Left lobe of liver (tissue), 2 donors: ENCODE measurements at regions not wholly inside any gene's neighbourhood (a gene's known extent, or its start where the extent isn't known, plus 50 kb on each side); places are given as distances from the start of the nearest gene placed in this dataset.

Experiments used
- ATAC-seq: fragments of 200-7000 bp; cut with Tn5 transposase; one replicate; pipeline ENCODE4 v1.9.1; 2020; ENCODE audit warnings: mild to moderate bottlenecking, moderate library complexity
- DNase-seq: peaks from one replicate; pipeline ENCODE4 v3.0.0-alpha.2; 2020; ENCODE audit warnings: low spot score
- donor health status: DM: no; HTN: no; CAD: no; lungs with moderate emphysema.
- donor health status: DM: no; HTN: yes; CAD: no.

DNA sequence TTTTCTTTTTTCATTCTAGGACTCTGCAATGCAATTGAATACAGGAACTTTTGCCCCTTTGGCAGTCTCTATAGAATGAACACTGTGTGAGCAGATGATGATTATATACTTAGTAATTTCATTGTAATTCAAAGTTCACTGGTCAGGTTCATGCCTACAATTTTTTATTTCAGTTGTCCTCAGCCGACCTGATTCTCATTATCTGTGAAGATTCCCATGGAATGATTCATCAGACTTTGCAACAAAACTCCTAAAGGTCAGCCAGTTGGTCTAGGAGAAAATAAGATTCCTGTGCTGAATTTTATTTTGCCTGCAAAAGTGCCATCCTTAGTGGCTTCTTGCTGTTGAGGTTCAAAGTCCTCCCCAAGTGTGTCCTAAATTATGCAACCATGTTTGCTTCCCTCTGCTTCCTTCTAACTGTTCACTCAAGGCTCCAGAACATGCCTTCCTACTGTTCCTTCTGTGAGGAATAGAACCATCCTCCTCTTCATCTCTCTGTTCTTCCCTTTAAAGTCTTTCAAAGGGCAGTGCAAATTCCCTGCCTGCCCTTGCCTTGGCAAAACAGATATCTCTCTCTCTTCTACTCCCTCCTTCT is 194.2 kb upstream of the CNR1 start:
- peak; percentile 52 for ATAC-seq
- DNase-seq = no peak

DNA sequence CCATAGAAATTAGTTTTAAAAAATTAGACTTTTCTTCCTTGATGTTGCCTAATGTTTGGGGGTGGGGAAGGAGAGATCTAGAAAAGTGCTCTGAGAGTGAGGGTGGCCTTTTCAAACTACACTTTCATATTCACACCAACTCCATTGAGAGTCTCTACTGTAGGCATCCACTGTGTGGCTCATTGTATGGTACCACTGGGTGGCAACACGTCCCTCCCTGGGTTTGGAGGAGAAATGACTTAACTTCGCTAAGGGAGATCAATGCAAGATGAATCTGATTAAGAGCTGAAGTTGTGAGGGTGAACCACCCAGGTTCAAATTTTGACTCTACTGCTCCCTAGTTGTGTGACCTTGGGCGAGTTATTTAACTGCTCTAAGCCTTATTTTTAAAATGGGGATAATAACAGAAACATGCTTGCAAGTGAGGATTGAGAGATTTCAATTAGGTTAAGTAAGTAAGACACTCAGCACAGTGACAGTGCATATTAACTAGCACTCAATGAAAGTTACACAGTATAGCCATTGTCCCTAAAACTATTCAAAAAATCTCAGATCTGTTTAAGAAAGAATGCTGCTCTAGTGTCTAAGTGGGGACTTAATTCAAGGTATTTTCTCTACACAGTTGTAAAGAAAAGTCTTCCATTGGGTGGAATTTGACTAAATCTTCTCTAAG is 193.5 kb upstream of the CNR1 start:
- no peak for ATAC-seq
- DNase-seq = no peak

DNA sequence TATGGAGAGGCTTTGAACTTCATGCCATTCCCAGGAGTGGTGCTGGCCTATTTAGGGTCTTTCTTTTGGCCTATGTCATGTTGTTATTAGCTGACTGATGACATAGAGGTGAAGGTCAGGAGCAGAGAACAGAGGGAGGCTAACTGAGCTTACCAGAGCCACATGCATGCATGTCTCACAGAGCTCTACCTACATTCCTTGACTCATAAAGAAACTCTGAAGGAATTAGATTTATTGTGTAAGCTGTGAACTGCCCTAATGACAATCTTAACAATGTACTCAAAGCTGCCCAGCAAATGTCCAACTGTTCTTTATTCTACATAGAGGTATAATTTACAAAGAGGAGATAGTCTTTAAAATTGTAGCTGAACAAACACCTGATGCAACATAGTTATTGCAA is 192.7 kb upstream of the CNR1 start:
- ATAC-seq (no peak), DNase-seq (no peak)

DNA sequence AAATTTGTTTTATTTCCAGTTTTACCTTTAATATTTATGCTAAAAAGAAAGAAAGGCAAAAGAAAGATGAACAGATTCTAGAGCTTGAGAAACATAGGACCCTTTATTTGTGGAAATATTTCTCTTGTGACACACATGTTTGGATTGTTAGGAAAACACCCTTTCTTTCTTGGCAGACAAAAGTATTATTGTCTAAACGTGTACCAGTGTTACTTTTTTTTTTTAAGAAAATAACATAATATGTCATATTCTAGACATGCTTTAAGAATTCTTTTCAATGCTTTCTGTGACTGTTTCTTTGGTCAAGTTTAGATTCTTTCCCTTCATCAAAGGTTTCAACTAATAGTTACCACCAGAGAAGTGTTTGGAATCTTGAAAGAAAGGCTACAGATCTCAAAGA is 183.4 kb upstream of the CNR1 start:
- ATAC-seq (no peak), DNase-seq (no peak)

DNA sequence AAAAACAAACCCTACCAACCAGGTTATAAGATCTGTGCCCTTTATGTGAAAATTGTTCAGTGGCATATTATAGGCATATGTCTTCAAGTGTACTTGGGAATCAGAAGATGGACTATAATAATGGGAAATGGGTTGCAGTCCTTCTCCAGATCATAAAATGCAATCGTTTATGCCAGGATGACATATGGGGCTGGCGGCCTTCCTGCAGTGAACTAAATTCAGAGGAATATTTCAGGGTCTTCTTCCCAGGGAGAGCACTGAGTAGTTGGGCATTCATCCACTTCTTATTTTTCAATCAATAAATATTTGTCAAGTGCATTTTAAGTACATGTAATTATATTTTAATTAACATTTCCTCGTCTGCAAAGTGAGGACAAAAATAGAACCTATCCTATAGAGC is 176.2 kb upstream of the CNR1 start:
- DNase-seq = no peak

DNA sequence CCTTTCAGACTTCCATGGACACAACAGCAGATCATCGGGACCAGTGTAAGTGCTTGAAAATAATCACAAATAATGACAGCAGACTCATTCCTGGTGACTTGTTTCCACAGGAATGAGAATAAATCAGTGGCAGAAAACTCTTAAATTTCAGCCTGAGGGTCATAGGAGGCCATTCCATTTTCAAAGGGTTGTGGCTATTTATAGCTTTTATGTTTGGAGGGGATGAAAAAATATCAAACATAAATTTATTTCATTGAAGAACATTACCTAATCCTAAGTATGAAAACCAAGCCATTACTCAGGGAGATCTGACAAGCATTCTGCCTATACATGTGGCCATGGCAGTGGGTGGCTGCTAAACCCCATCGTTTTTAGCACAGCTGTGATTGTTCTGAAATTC is 173.6 kb upstream of the CNR1 start:
- ATAC-seq (no peak), DNase-seq (no peak)

More for the DNA sequence above, 176.2 kb upstream of the CNR1 start:
- no peak for ATAC-seq

DNA sequence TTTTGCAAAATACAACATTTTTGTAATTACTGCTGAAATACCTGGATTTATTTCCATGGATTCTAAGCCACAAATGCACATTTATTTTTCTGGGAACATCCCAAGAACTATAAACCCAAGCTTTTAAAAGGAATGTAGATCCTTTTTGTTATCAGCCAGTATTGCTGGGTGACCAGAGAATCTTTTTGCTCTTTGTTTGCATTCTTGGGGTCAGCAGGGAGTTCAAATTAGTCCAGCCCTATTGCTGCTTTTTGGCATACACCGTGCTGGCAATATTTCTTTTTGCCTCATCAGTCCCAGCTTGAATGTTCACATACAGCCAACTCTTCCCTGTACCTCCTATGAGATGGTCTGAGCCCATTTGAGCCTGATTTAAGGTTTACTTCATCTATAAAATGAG is 155.2 kb upstream of the CNR1 start:
- DNase-seq (no peak), ATAC-seq (no peak)

DNA sequence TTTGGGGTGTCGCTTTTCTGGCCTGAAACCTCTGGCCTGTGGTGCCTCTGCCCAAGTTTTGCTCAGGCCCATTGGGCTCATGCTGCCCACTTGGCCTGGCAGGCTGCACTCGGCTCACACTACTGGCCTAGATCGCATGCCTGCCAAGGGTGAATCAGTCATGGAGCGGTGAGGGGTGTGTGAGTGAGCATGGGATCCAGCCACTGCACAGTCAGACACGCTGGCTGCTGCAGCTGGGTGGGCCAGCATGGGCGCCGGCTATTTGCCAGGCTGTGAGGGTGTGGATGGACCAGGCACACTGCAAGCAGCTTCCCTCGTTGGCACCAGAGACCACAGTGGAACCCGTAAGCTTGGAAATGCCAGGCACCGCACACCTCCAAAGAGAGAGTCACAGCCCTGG is 145.4 kb upstream of the CNR1 start:
- DNase-seq (no peak), ATAC-seq (no peak)

DNA sequence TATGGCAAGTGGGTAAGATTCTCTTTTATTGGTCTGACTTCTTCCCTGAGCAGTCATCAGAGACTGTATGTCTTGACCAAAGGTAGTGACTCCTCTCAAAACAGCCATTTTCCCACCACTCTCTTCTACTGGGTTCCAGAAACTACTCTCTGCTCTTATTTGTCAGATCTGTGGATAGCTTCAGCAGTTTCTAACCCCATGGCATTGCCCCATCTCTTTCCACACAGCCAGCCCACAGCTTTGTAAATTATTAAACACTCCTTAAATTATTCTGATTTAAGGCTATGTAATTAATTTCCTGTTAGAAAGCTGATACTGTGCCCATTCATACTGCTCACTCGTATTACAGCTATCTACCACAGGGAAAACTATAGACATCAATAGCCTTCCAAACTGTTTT is 138.4 kb upstream of the CNR1 start:
- no peak for ATAC-seq
- no peak for DNase-seq

DNA sequence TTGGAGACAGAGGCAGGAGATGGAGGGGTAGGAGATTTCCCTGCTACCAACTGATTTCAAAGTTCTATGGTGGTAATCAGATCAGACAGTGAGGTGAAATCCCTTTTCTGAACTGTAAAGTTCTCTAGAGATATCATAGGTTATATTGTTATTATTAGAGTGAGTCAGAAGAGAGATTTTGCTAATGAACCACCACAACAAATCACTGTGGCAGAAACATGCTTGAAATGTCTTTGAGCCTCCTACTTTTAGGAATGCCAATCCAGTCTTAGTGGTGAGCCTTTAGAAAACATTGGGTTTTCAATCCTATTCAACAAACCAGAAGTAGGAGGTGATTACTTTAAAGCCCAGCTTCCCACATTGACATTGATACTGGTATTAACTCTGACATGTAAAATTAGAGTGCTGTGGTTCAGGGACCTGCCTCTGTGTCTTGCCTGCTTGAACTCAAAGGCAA is 136.7 kb upstream of the CNR1 start:
- no peak for ATAC-seq
- DNase-seq = no peak

DNA sequence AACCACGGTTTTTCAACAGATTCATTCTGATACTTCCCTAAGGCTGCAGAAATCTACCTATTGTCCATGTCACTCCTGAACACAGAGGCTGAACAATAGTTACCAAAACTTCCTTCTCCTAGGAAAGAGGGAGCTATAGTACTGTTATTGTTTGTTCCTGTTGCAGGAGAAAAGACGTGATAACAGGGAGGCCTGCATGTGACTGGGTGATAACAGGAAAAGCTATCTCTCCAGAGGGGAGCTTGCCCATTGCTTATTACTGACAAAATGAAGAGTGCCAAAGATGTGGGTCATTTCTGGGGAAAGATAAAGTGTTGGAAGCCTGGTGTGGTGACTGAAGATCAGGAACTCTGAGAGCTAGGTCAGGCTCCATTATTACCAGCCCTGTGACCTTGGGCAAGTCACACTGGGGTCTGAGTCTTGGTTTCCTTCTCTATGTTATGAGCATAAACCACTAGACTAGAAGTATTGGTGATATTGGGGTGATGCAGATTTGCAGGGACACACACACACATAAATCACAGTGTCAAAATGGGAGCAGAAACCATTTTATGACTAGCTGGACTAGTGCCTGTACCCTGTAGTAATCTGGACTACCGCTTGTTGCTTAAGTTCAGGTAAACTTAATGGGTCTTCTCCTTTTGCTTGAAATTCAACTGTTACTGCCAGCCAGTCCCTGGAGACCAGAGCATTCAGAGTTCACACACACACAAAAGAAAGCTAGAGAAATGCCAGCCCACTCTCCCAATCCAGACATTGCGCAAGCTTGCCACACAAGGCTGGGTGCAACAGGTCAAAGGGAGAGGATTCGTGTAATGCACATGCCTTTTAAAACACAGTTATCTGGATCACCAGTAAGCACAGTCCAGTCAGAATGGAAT is 136.0 kb upstream of the CNR1 start:
- DNase-seq = peak; percentile 84

DNA sequence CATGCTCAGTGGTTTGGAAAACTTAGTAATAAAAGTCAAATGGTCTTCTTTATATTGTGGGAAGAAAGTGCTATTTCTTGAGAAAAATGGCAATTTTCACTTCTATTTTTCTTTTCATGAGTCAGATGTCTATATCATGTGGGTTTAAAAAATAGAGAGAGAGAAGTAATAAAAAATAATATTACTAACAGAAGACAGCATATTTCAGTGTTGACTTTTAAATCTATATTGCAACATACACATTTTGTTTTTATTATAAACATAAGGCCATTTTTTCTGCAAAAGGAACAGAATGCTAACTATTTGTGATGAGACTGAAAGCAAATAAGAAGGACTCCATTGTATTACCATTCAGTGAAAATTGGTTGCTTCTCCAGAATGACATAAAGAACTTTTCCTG is 135.1 kb upstream of the CNR1 start:
- DNase-seq = no peak
- no peak for ATAC-seq

More for the DNA sequence above, 136.0 kb upstream of the CNR1 start:
- ATAC-seq = peak; percentile 98

DNA sequence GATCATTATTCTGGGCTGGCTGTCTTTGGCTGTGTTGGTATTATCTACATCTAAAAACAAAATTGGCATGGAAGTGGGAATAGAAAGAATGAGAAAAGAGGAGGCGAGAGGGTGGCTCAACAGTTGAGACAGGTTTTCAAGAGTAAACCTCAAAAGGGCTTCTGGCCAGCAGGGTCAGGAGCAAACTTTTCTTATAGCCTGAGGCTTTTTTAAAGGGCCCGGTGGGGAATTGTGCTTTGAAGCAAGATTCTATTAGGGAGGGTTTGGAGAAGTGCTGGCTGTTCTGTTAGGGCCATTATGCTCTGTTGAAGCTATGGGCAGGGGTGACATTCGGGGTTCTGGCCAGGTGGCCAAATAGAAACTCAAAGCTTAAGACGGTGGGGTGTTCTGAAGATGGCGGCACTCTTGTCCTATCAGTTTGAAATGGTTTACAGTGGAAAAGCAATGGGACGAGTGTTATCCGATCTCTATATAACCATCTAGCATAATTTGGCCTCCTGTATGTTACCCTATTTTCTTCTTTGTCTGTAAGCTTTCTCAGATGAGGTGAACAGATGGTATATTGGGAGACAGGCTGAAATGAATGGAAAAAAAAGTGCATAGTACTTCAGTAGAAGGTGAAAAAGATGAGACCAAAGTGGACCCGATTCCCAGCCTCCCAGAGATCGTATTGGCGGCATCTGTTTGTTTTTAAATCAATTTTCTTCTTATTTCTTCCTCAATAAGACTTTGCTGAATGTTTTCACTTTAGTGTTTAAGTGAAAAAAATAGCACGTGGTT is 132.1 kb upstream of the CNR1 start:
- ATAC-seq (no peak), DNase-seq (no peak)

DNA sequence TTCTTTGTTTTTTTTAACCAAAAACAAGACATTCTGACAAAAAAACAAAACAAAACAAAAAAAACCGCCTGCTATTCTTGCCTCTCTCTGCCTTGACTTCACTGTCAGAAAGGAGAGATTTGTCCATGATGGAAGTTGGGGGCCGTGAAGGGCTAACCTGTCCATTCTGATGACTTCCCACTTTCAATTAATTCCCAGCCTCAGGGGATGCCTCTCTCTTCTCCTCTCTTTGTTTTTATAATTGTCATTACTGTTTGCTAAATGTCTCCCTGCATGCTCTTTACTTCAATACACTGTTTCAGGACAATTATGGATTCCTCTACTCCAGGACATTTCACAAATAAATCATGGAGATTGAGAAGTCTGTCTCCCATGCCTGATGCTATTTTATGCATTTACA is 130.5 kb upstream of the CNR1 start:
- ATAC-seq = no peak
- no peak for DNase-seq

DNA sequence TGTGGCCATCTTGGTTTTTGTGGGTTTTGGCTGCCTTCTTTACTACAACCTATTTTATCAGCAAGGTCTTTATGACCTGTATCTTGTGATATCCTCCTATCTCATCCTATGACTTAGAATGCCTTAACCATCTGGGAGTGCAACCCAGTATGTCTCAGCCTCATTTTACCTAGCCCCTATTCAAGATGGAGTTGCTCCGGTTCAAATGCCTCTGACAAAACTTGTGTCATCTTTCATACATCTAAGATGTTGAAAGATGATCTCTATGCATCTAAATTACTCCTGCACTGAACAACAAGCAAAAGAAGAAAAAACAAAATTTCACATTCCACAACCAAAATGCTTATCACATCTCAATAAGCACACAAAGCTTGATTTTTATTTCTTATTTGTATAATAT is 129.5 kb upstream of the CNR1 start:
- DNase-seq = no peak
- ATAC-seq = no peak

DNA sequence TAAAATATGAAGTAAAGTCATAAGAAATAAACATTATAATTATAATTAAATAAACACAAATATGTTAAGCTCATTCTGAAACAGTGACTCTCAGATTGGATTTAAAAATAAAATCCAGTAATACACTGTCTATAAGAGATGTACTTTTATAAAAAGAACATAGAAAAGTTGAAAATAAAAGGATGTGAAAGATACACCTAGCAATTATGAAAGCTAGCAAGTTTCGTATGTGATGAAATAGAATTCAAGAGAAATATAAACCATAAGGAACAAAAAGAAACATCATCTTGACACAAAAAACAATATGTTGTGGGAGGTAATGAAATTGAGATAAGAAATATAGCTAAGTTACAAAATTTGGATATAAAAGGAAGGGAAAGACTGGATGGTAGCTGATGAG is 128.6 kb upstream of the CNR1 start:
- no peak for DNase-seq
- ATAC-seq = no peak

DNA sequence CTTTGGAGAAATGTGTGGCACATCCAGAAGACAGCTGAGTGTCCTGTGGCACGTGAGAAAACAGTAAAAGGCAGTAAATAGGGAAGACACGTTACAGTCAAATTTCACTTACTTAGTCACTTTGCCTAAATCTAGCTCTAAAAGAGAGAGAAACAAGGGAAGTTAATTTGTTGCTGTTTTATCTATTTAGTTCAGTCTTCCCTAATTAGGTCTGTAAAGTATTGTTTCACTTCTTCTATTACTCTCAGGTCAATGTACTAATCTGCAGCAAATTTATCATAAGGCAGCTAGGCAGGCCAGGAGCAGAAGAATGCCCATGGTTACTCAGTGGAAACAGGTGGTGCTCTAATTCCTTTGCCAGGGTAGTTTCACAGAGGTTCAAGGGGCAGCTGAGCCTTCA is 124.3 kb upstream of the CNR1 start:
- DNase-seq = no peak
- ATAC-seq = no peak

DNA sequence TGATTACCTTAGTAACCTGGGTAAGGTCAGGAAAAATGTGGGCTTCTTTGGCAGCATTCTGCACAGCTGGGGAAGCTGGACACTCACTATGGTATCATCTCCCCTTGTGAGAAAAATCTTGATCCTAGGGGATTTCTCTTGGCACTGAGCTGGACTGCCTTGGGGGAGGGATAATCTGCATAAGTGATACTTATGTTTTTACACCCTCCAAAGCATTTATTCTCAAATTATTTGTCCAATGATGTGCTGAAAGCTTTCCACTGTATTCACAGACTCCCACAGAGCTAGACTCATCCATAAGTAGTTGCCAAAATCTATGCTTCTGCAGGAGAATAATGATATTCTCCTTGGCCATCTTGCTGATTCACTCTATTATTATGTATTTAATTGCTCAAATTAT is 121.5 kb upstream of the CNR1 start:
- ATAC-seq (no peak), DNase-seq (no peak)

DNA sequence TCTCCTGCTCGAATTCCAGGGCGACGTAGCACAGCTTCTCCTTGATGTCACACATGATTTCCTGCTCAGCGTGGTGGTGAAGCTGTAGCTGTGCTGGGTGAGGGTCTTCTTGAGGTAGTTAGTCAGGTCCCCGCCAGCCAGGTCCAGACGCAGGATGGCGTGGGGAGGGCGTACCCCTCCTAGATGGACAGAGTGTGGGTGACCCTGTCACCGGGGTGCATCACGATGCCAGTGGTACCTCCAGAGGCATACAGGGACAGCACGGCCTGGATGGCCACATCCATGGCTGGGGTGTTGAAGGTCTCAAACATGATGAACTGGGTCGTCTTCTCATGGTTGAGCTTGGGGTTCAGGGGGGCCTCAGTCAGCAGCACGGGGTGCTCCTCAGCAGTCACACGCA is 110.2 kb upstream of the CNR1 start:
- ATAC-seq = no peak
- no peak for DNase-seq

DNA sequence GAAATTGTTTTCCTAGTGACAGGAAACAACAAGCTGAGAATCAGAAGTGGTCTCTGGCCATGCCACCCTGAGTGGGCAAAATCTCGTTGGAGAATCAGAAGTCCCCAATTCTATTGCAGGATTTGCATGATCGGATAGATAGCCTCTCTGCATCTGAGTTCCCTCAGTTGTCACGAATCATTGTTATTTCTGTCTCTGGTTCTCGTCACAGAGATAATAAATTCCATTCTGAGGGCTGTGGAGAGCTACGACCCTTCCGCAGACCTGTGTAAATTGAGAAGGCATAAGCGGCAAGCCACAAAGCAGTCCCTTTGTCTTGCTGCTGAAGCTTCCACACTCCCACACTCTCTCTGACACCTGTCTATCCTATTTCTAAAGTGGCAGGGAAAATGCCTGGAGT is 102.4 kb upstream of the CNR1 start:
- DNase-seq (no peak), ATAC-seq (no peak)

DNA sequence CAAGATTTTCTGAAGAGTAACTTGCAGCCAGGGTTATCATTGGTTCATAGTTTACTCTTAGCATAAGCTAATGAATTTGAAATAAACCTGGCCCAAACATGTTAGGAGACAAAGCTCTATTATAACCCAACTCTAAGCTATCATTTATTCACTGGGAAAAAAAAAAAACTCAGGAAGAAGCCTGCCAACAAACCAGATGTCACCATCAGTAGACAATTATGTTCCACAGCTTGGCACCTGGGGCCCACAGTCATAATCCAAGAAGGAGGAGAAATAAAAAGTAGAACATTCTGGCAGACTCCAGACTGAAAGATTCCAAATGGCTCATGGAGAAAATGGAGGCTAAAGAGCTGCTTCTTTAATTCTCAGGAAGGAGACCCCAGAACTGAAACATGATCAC is 100.0 kb upstream of the CNR1 start:
- no peak for ATAC-seq

More for the DNA sequence above, 100.0 kb upstream of the CNR1 start:
- DNase-seq = no peak
